PC-3 (cell line): ENCODE measurements at regions not wholly inside any gene's neighbourhood (a gene's known extent, or its start where the extent isn't known, plus 50 kb on each side); places are given as distances from the start of the nearest gene placed in this dataset.

Source experiments
- CTCF ChIP-seq: fragments of 300-600 bp; sonication (generic); conservative IDR thresholded peaks from 2 replicates; pipeline ENCODE4 v1.5.1; 2017; ENCODE audit warnings: antibody characterized with exemption, low read depth, mild to moderate bottlenecking, low read length
- EZH2 ChIP-seq: fragments of 300-600 bp; sonication (generic); IDR thresholded peaks from one replicate; pipeline ENCODE4 v1.6.1; 2017; ENCODE audit warnings: antibody characterized with exemption, mild to moderate bottlenecking, low read length; ENCODE audit not compliant: unreplicated experiment
- EZH2phosphoT487 ChIP-seq: fragments of 300-600 bp; sonication (generic); IDR thresholded peaks from 2 replicates; pipeline ENCODE4 v1.6.1; 2018; ENCODE audit warnings: mild to moderate bottlenecking, antibody characterized with exemption, low read length, borderline replicate concordance

- TF ChIP-seq CTCF (no peak), EZH2phosphoT487 (no peak), EZH2 (no peak)
Observed at GRCh38 chr1:189605226-189605625, 872.4 kb downstream of the BRINP3 start.
